ENCODE measurements at regions not wholly inside any gene's neighbourhood (a gene's known extent, or its start where the extent isn't known, plus 50 kb on each side); places are given as distances from the start of the nearest gene placed in this dataset.
A peak's percentile ranks its signal among the peaks of the same experiment; 100 is the strongest.

- no peak overlapping the region for H3K27ac ChIP-seq
- TF ChIP-seq FOXP2 (optimal IDR thresholded peaks at IDR 0.05; ENCODE audit: control extremely low read depth, extremely low read length, insufficient read depth) (no peak), POLR2AphosphoS5 (IDR thresholded peaks at IDR 0.05; ENCODE audit: borderline replicate concordance, low read depth, low read length) (no peak), EZH2 (IDR thresholded peaks at IDR 0.05) (no peak)
- DNase-seq (ENCODE audit: low read depth, low spot score): no peak
- H3K4me3 ChIP-seq: no peak overlapping the region
- H3K9ac ChIP-seq (ENCODE audit: insufficient read length): no peak overlapping the region
- no peaks in the 10 kb centered on the region for H3K36me3 ChIP-seq (ENCODE audit: insufficient read depth, low read length)
- no peaks in the 10 kb centered on the region for H3K9me3 ChIP-seq (ENCODE audit: low read depth, low read length)
Measured at GRCh38 chr13:105084931-105085330, 1450.5 kb downstream of the EFNB2 start.

- no peaks in the 10 kb centered on the region for H3K9me3 ChIP-seq (ENCODE audit: low read depth, low read length)
- H3K4me3 ChIP-seq: no peak overlapping the region
- H3K9ac ChIP-seq (ENCODE audit: insufficient read length): no peak overlapping the region
- DNase-seq (ENCODE audit: low read depth, low spot score): no peak
- H3K27ac ChIP-seq: no peak overlapping the region
- TF ChIP-seq POLR2AphosphoS5 (IDR thresholded peaks at IDR 0.05; ENCODE audit: borderline replicate concordance, low read depth, low read length) (no peak), FOXP2 (optimal IDR thresholded peaks at IDR 0.05; ENCODE audit: control extremely low read depth, extremely low read length, insufficient read depth) (no peak), EZH2 (IDR thresholded peaks at IDR 0.05) (no peak)
- H3K36me3 ChIP-seq (ENCODE audit: insufficient read depth, low read length): no peaks in the 10 kb centered on the region
Measured at GRCh38 chr13:105083992-105084391, 1451.5 kb downstream of the EFNB2 start.

- Histone ChIP-seq H3K9me3 (ENCODE audit: low read depth, low read length) (no peaks in the 10 kb centered on the region), H3K27ac (0 out of 2 replicates have a peak overlapping the region, but pooled peaks have one; percentile 22), H3K9ac (ENCODE audit: insufficient read length) (no peak overlapping the region), H3K36me3 (ENCODE audit: insufficient read depth, low read length) (no peaks in the 10 kb centered on the region), H3K4me3 (no peak overlapping the region)
- TF ChIP-seq POLR2AphosphoS5 (IDR thresholded peaks at IDR 0.05; ENCODE audit: borderline replicate concordance, low read depth, low read length): no peak
- TF ChIP-seq EZH2 (IDR thresholded peaks at IDR 0.05): no peak
- no peak for TF ChIP-seq FOXP2 (optimal IDR thresholded peaks at IDR 0.05; ENCODE audit: control extremely low read depth, extremely low read length, insufficient read depth)
- DNase-seq (ENCODE audit: low read depth, low spot score): no peak
Measured at GRCh38 chr13:105074755-105075154, 1460.7 kb downstream of the EFNB2 start.

GRCh38 chr13:105073041-105073440 is 1462.4 kb downstream of the EFNB2 start:
- H3K27ac ChIP-seq: no peak overlapping the region
- no peak overlapping the region for H3K9ac ChIP-seq (ENCODE audit: insufficient read length)
- H3K9me3 ChIP-seq (ENCODE audit: low read depth, low read length): no peaks in the 10 kb centered on the region
- no peaks in the 10 kb centered on the region for H3K36me3 ChIP-seq (ENCODE audit: insufficient read depth, low read length)
- DNase-seq (ENCODE audit: low read depth, low spot score): no peak
- H3K4me3 ChIP-seq: no peak overlapping the region
- no peak for TF ChIP-seq EZH2 (IDR thresholded peaks at IDR 0.05)
- TF ChIP-seq POLR2AphosphoS5 (IDR thresholded peaks at IDR 0.05; ENCODE audit: borderline replicate concordance, low read depth, low read length): no peak
- no peak for TF ChIP-seq FOXP2 (optimal IDR thresholded peaks at IDR 0.05; ENCODE audit: control extremely low read depth, extremely low read length, insufficient read depth)

GRCh38 chr13:105070452-105070851 is 1465.0 kb downstream of the EFNB2 start:
- TF ChIP-seq FOXP2 (optimal IDR thresholded peaks at IDR 0.05; ENCODE audit: control extremely low read depth, extremely low read length, insufficient read depth) (no peak), EZH2 (IDR thresholded peaks at IDR 0.05) (no peak), POLR2AphosphoS5 (IDR thresholded peaks at IDR 0.05; ENCODE audit: borderline replicate concordance, low read depth, low read length) (no peak)
- no peak for DNase-seq (ENCODE audit: low read depth, low spot score)
- Histone ChIP-seq H3K9me3 (ENCODE audit: low read depth, low read length) (no peaks in the 10 kb centered on the region), H3K27ac (no peak overlapping the region; the same call in 1 of the 2 replicates), H3K36me3 (ENCODE audit: insufficient read depth, low read length) (no peaks in the 10 kb centered on the region), H3K4me3 (no peak overlapping the region), H3K9ac (ENCODE audit: insufficient read length) (no peak overlapping the region)

- no peaks in the 10 kb centered on the region for H3K9me3 ChIP-seq (ENCODE audit: low read depth, low read length)
- no peaks in the 10 kb centered on the region for H3K36me3 ChIP-seq (ENCODE audit: insufficient read depth, low read length)
- H3K27ac ChIP-seq: no peak overlapping the region
- no peak overlapping the region for H3K4me3 ChIP-seq
- TF ChIP-seq EZH2 (IDR thresholded peaks at IDR 0.05): no peak
- TF ChIP-seq POLR2AphosphoS5 (IDR thresholded peaks at IDR 0.05; ENCODE audit: borderline replicate concordance, low read depth, low read length): no peak
- TF ChIP-seq FOXP2 (optimal IDR thresholded peaks at IDR 0.05; ENCODE audit: control extremely low read depth, extremely low read length, insufficient read depth): no peak
- no peak for DNase-seq (ENCODE audit: low read depth, low spot score)
- H3K9ac ChIP-seq (ENCODE audit: insufficient read length): no peak overlapping the region
Measured at GRCh38 chr13:105069106-105069505, 1466.4 kb downstream of the EFNB2 start.

- Histone ChIP-seq H3K4me3 (no peak overlapping the region), H3K9me3 (ENCODE audit: low read depth, low read length) (no peaks in the 10 kb centered on the region), H3K27ac (no peak overlapping the region), H3K9ac (ENCODE audit: insufficient read length) (no peak overlapping the region), H3K36me3 (ENCODE audit: insufficient read depth, low read length) (no peaks in the 10 kb centered on the region)
- DNase-seq (ENCODE audit: low read depth, low spot score): no peak
- TF ChIP-seq FOXP2 (optimal IDR thresholded peaks at IDR 0.05; ENCODE audit: control extremely low read depth, extremely low read length, insufficient read depth) (no peak), POLR2AphosphoS5 (IDR thresholded peaks at IDR 0.05; ENCODE audit: borderline replicate concordance, low read depth, low read length) (no peak), EZH2 (IDR thresholded peaks at IDR 0.05) (no peak)
Measured at GRCh38 chr13:105063676-105064075, 1471.8 kb downstream of the EFNB2 start.

- Histone ChIP-seq H3K27ac (no peak overlapping the region), H3K4me3 (no peak overlapping the region), H3K36me3 (ENCODE audit: insufficient read depth, low read length) (no peaks in the 10 kb centered on the region), H3K9me3 (ENCODE audit: low read depth, low read length) (no peaks in the 10 kb centered on the region), H3K9ac (ENCODE audit: insufficient read length) (no peak overlapping the region)
- no peak for DNase-seq (ENCODE audit: low read depth, low spot score)
- TF ChIP-seq FOXP2 (optimal IDR thresholded peaks at IDR 0.05; ENCODE audit: control extremely low read depth, extremely low read length, insufficient read depth) (no peak), EZH2 (IDR thresholded peaks at IDR 0.05) (no peak), POLR2AphosphoS5 (IDR thresholded peaks at IDR 0.05; ENCODE audit: borderline replicate concordance, low read depth, low read length) (no peak)
Measured at GRCh38 chr13:105059786-105060185, 1475.7 kb downstream of the EFNB2 start.

GRCh38 chr13:105058517-105058916 is 1476.9 kb downstream of the EFNB2 start:
- H3K36me3 ChIP-seq (ENCODE audit: insufficient read depth, low read length): no peaks in the 10 kb centered on the region
- H3K9me3 ChIP-seq (ENCODE audit: low read depth, low read length): no peaks in the 10 kb centered on the region
- no peak for DNase-seq (ENCODE audit: low read depth, low spot score)
- no peak overlapping the region for H3K4me3 ChIP-seq
- no peak overlapping the region for H3K27ac ChIP-seq
- H3K9ac ChIP-seq (ENCODE audit: insufficient read length): no peak overlapping the region
- TF ChIP-seq EZH2 (IDR thresholded peaks at IDR 0.05) (no peak), FOXP2 (optimal IDR thresholded peaks at IDR 0.05; ENCODE audit: control extremely low read depth, extremely low read length, insufficient read depth) (no peak), POLR2AphosphoS5 (IDR thresholded peaks at IDR 0.05; ENCODE audit: borderline replicate concordance, low read depth, low read length) (no peak)

Data from SK-N-MC (cell line).